HepG2 (cell line): ENCODE measurements at regions not wholly inside any gene's neighbourhood (a gene's known extent, or its start where the extent isn't known, plus 50 kb on each side); places are given as distances from the start of the nearest gene placed in this dataset.

Source experiments
- CTCF ChIP-seq: sonication (generic); formaldehyde crosslinking; IDR thresholded peaks from 2 replicates; pipeline ENCODE4 v1.5.0; 2020; ENCODE audit warnings: mild to moderate bottlenecking, missing genetic modification reagents, moderate library complexity
- HOXA9 ChIP-seq: sonication (generic); formaldehyde crosslinking; IDR thresholded peaks from 2 replicates; pipeline ENCODE4 v1.8.1; 2022; ENCODE audit warnings: missing genetic modification reagents, mild to moderate bottlenecking, moderate library complexity, borderline replicate concordance
- MTA3 ChIP-seq: sonication (generic); formaldehyde crosslinking; IDR thresholded peaks from 2 replicates; pipeline ENCODE4 v1.4.0; 2020; ENCODE audit warnings: missing genetic modification reagents
- REST ChIP-seq, 2 experiments: IDR thresholded peaks; 2 replicates each; pipeline ENCODE4 v1.6.1; 2011 to 2012; ENCODE audit warnings: low read length in 2 of 2, borderline replicate concordance in 1 of 2, low read depth in 1 of 2, mild to moderate bottlenecking in 1 of 2, moderate library complexity in 1 of 2
- RFXANK ChIP-seq: IDR thresholded peaks from 2 replicates; pipeline ENCODE4 v1.6.1; 2016
- ZNF33B ChIP-seq: sonication (generic); formaldehyde crosslinking; IDR thresholded peaks from 2 replicates; pipeline ENCODE4 v1.5.1; 2020; ENCODE audit warnings: mild to moderate bottlenecking, missing genetic modification reagents
- ZNF777 ChIP-seq: sonication (generic); formaldehyde crosslinking; IDR thresholded peaks from 2 replicates; pipeline ENCODE4 v1.4.0; 2020; ENCODE audit warnings: missing genetic modification reagents
- TF ChIP-seq, protein P1 (sequence below): sonication (generic); formaldehyde crosslinking; IDR thresholded peaks from 2 replicates; pipeline ENCODE4 v1.4.0; 2020; ENCODE audit warnings: missing genetic modification reagents, borderline replicate concordance
- TF ChIP-seq, protein P2 (sequence below): sonication (generic); formaldehyde crosslinking; IDR thresholded peaks from 2 replicates; pipeline ENCODE4 v1.8.0; 2022; ENCODE audit warnings: missing genetic modification reagents, mild to moderate bottlenecking, inconsistent platforms, borderline replicate concordance

DNA sequence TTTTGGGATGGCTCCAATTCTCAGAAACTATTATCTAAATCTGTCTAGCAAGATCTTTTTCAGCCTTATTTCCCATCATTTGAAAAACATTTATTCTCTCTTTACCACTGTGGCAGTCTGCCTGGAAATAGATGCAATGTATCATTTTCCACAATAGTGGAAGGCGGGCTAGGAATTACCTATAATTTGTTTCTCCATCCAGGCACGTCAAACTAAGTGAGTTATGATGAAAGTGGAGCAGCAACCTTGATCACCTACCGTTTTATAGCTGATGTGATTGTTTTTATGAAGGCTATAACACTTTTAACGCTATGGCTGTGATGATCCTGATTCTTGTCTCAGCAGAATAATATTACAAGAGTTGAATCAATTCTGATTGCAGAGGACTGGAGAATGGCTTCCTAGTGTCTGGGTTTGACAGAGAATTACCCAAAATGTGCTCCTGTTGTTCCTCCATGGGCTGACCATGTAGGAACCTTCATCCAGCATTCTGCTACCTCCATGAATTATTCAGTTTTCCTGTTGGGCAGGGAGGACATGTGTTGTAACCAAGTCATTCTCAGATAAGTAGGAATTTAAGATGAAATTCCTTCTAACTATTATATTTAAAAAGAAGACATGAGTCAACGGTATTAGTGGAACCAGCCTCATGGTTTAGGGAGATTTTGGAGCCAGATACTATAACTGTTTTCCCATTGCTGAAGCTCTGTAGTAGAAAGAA is 231.5 kb upstream of the SGO1 start:
- TF ChIP-seq, protein P1, sequence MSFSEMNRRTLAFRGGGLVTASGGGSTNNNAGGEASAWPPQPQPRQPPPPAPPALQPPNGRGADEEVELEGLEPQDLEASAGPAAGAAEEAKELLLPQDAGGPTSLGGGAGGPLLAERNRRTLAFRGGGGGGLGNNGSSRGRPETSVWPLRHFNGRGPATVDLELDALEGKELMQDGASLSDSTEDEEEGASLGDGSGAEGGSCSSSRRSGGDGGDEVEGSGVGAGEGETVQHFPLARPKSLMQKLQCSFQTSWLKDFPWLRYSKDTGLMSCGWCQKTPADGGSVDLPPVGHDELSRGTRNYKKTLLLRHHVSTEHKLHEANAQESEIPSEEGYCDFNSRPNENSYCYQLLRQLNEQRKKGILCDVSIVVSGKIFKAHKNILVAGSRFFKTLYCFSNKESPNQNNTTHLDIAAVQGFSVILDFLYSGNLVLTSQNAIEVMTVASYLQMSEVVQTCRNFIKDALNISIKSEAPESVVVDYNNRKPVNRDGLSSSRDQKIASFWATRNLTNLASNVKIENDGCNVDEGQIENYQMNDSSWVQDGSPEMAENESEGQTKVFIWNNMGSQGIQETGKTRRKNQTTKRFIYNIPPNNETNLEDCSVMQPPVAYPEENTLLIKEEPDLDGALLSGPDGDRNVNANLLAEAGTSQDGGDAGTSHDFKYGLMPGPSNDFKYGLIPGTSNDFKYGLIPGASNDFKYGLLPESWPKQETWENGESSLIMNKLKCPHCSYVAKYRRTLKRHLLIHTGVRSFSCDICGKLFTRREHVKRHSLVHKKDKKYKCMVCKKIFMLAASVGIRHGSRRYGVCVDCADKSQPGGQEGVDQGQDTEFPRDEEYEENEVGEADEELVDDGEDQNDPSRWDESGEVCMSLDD (CRISPR knock-in tag): no peak
- TF ChIP-seq CTCF (no peak), ZNF777 (CRISPR knock-in tag) (no peak), ZNF33B (CRISPR knock-in tag) (no peak), RFXANK (CRISPR knock-in tag) (no peak), REST (IDR thresholded peaks at IDR 0.05; ENCODE audit: borderline replicate concordance in 1 of 2, low read depth in 1 of 2, low read length in 2 of 2) (no peak), HOXA9 (no peak), MTA3 (CRISPR knock-in tag) (no peak)
- TF ChIP-seq, protein P2, sequence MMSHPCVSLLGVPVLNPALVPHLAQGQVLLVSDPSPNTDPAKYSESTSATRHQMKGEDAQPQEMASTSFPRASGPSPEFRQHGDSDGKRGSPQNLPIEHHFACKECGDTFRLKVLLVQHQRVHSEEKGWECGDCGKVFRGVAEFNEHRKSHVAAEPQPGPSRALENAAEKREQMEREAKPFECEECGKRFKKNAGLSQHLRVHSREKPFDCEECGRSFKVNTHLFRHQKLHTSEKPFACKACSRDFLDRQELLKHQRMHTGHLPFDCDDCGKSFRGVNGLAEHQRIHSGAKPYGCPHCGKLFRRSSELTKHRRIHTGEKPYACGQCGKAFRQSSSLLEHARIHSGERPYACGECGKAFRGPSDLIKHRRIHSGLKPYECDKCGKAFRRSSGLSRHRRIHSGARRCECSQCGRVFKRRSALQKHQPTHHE (CRISPR knock-in tag): no peak
